Activated T-cell treated with anti-CD3 and anti-CD28 coated beads, Interleukin-2, amount 50 U/mL, for 4 hours (primary cell): ENCODE measurements at regions not wholly inside any gene's neighbourhood (a gene's known extent, or its start where the extent isn't known, plus 50 kb on each side); places are given as distances from the start of the nearest gene placed in this dataset.

Experiments used
- ATAC-seq, 2 donors: fragments of 200-7000 bp; cut with Tn5 transposase; one replicate each; pipeline ENCODE4 v1.10.0; 2021
- DNase-seq: peaks from one replicate; pipeline ENCODE4 v3.0.0-alpha.2; 2020
- H3K27me3 Mint-ChIP-seq: one replicate; pipeline ENCODE4 v1.8.0; 2021; ENCODE audit warnings: low read depth, mixed read lengths
- H3K36me3 Mint-ChIP-seq: one replicate; pipeline ENCODE4 v1.8.0; 2022; ENCODE audit warnings: mixed read lengths; ENCODE audit not compliant: insufficient read depth
- H3K4me1 Mint-ChIP-seq: one replicate; pipeline ENCODE4 v1.8.0; 2021; ENCODE audit warnings: low read depth, mixed read lengths
- H3K4me3 Mint-ChIP-seq: one replicate; pipeline ENCODE4 v1.8.0; 2021; ENCODE audit warnings: mild to moderate bottlenecking, moderate library complexity, mixed read lengths
- H3K9me3 Mint-ChIP-seq: one replicate; pipeline ENCODE4 v1.8.0; 2021; ENCODE audit warnings: mixed read lengths

DNA sequence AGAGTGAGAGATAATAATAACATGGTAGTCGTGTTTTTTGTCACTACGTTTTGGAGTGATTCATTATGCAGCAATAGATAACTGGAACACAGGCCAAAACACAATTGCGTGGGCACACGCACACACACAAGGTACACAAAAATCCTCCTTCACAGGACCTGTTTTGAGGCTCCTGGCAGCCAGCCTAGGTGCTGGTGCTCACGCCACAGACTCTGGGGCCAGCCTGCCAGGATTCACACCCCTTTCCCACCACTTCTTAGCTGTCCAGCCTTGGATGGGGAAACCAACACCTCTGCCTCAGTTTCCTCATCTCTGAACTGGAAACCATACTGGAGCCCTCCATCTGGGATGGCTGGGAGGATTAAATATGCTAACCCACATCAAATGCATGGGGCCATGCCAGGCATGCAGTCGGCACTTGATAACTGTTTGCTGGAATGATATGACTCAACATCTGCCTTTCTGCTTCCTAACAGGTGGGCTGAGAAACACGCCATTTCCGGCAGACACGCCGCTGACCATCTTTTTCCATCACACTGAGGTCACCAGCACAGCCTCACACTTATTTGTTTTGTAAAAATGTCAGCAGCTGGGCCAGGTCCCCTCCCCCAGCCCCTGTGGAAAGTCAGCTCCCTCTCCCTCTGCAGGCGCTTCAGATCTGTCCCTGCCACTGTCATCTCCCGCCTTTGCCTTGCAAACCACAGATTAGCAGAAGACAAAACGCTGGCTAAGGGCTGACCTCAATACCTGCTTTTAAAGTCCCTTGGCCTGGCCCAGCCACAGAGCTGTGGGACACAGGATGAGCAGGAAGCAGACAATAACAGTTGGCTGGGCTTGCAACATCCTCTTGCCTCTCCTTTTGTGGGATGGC lies 237.5 kb downstream of the BCOR start:
- Mint-ChIP-seq H3K27me3 (no peaks in the 10 kb centered on the region), H3K9me3 (no peaks in the 10 kb centered on the region), H3K4me3 (no peak overlapping the region), H3K36me3 (no peaks in the 10 kb centered on the region), H3K4me1 (peaks cover 49% of the 10 kb centered on the region)
- peak; percentile 84 for DNase-seq
- peak; percentile 73 to 78 for ATAC-seq

- no peak for DNase-seq
- no peaks in the 10 kb centered on the region for H3K36me3 Mint-ChIP-seq
- peaks cover 31% of the 10 kb centered on the region for H3K4me1 Mint-ChIP-seq
- no peaks in the 10 kb centered on the region for H3K9me3 Mint-ChIP-seq
- no peak for ATAC-seq
- peaks cover 3% of the 10 kb centered on the region for H3K27me3 Mint-ChIP-seq
- H3K4me3 Mint-ChIP-seq, result no peak overlapping the region
Observed at GRCh38 chrX:39862963-39863362, 234.8 kb downstream of the BCOR start.

GRCh38 chrX:39866229-39866628 lies 231.5 kb downstream of the BCOR start:
- Mint-ChIP-seq H3K4me3 (no peak overlapping the region), H3K27me3 (peaks cover 3% of the 10 kb centered on the region), H3K4me1 (peaks cover 29% of the 10 kb centered on the region), H3K36me3 (no peaks in the 10 kb centered on the region), H3K9me3 (no peaks in the 10 kb centered on the region)
- no peak for DNase-seq
- ATAC-seq, result no peak

- ATAC-seq (peak; percentile 67 to 70), DNase-seq (peak; percentile 64)
- Mint-ChIP-seq H3K4me3 (peak overlapping the region; percentile 19), H3K36me3 (no peaks in the 10 kb centered on the region), H3K27me3 (peaks cover 3% of the 10 kb centered on the region), H3K4me1 (peaks cover 31% of the 10 kb centered on the region), H3K9me3 (no peaks in the 10 kb centered on the region)
Observed at GRCh38 chrX:39869846-39870601, 227.7 kb downstream of the BCOR start.

DNA sequence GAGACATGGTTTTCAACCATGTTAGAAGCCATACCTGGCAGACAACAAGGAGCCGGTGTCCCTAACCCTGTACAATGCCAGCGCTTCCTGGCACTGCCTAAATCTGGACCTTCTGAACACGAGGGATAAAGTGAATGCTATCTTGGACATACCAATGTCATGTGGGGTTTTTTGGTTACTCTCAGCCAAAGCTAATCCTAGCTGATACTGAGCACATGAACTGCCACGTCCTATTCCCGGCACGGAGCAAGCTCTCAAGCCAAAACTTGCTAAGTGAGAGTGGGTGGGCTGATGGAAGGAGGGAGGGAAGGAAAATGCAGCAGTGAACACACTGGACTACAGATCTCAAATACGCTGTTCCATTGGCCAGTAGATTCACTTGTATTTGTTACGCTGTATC lies 226.1 kb downstream of the BCOR start:
- H3K4me1 Mint-ChIP-seq, result peaks cover 31% of the 10 kb centered on the region
- peaks cover 3% of the 10 kb centered on the region for H3K27me3 Mint-ChIP-seq
- H3K4me3 Mint-ChIP-seq, result no peak overlapping the region
- DNase-seq (no peak), ATAC-seq (no peak)
- no peaks in the 10 kb centered on the region for H3K9me3 Mint-ChIP-seq
- no peaks in the 10 kb centered on the region for H3K36me3 Mint-ChIP-seq

- H3K4me3 Mint-ChIP-seq, result no peak overlapping the region
- H3K36me3 Mint-ChIP-seq, result no peaks in the 10 kb centered on the region
- no peak for DNase-seq
- no peaks in the 10 kb centered on the region for H3K27me3 Mint-ChIP-seq
- peaks cover 33% of the 10 kb centered on the region for H3K4me1 Mint-ChIP-seq
- no peak for ATAC-seq
- H3K9me3 Mint-ChIP-seq, result no peaks in the 10 kb centered on the region
Observed at GRCh38 chrX:39873117-39873516, 224.6 kb downstream of the BCOR start.

- H3K27me3 Mint-ChIP-seq, result no peaks in the 10 kb centered on the region
- H3K4me3 Mint-ChIP-seq, result no peak overlapping the region
- peak; percentile 34 for DNase-seq
- H3K36me3 Mint-ChIP-seq, result no peaks in the 10 kb centered on the region
- H3K4me1 Mint-ChIP-seq, result peaks cover 29% of the 10 kb centered on the region
- H3K9me3 Mint-ChIP-seq, result no peaks in the 10 kb centered on the region
- peak; percentile 78 to 79 for ATAC-seq
Observed at GRCh38 chrX:39874202-39874816, 223.4 kb downstream of the BCOR start.

- no peak for DNase-seq
- H3K4me3 Mint-ChIP-seq, result no peak overlapping the region
- H3K36me3 Mint-ChIP-seq, result no peaks in the 10 kb centered on the region
- H3K4me1 Mint-ChIP-seq, result peaks cover 16% of the 10 kb centered on the region
- H3K9me3 Mint-ChIP-seq, result no peaks in the 10 kb centered on the region
- H3K27me3 Mint-ChIP-seq, result no peaks in the 10 kb centered on the region
- no peak for ATAC-seq
Observed at GRCh38 chrX:39875834-39876628, 221.7 kb downstream of the BCOR start.

- Mint-ChIP-seq H3K27me3 (no peaks in the 10 kb centered on the region), H3K4me1 (peaks cover 11% of the 10 kb centered on the region), H3K4me3 (no peak overlapping the region), H3K9me3 (peaks cover under 1% of the 10 kb centered on the region), H3K36me3 (no peaks in the 10 kb centered on the region)
- no peak for DNase-seq
- no peak for ATAC-seq
Observed at GRCh38 chrX:39877905-39878304, 219.9 kb downstream of the BCOR start.

GRCh38 chrX:39883666-39884065 lies 214.1 kb downstream of the BCOR start:
- Mint-ChIP-seq H3K36me3 (no peaks in the 10 kb centered on the region), H3K9me3 (peaks cover 7% of the 10 kb centered on the region), H3K4me1 (peaks cover 16% of the 10 kb centered on the region), H3K4me3 (peak overlapping the region; percentile 42), H3K27me3 (no peaks in the 10 kb centered on the region)
- peak; percentile 24 for DNase-seq
- peak; percentile 94 to 96 for ATAC-seq

DNA sequence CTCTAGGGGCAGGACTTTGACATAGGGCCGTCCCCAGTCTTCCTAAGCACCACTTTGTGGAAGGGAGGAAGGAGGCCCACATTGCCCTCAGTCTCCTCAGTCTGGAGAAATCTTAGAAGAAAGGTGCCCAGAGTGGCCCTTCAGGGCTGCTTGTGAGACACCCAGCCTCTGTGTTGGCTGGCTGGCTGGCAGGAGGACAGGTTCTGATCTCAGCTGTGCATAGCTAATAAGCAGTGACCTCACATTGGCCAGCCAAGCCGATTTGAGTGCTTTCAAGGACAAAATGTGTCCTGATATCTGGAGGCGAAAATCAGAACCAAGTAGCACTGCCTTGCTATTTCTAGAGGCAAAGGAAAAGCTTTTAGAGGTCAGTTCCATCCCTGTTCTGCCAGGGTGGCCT lies 211.5 kb downstream of the BCOR start:
- H3K27me3 Mint-ChIP-seq, result no peaks in the 10 kb centered on the region
- H3K4me1 Mint-ChIP-seq, result peaks cover 18% of the 10 kb centered on the region
- DNase-seq (no peak), ATAC-seq (no peak)
- no peak overlapping the region for H3K4me3 Mint-ChIP-seq
- H3K9me3 Mint-ChIP-seq, result peaks cover 7% of the 10 kb centered on the region
- no peaks in the 10 kb centered on the region for H3K36me3 Mint-ChIP-seq

DNA sequence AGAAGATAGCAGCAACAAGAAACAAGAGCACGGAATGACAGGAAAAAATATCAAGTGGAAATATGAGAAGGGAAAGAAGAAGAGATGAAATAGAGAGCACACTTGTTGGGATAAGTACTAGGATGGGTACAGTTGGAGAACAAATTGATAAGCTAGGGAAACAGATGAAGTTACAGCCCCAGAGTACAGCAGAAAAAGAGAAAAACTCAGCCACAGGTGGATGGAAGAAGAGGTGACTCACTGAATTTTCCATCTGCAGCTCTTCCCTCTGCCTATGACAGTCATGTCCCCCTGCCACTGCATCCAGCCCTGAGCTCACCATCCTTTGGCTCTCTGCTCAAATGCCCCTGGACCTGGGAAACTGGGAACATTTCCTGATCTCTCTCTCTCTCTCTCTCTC lies 209.0 kb downstream of the BCOR start:
- H3K4me3 Mint-ChIP-seq, result no peak overlapping the region
- no peak for ATAC-seq

DNA sequence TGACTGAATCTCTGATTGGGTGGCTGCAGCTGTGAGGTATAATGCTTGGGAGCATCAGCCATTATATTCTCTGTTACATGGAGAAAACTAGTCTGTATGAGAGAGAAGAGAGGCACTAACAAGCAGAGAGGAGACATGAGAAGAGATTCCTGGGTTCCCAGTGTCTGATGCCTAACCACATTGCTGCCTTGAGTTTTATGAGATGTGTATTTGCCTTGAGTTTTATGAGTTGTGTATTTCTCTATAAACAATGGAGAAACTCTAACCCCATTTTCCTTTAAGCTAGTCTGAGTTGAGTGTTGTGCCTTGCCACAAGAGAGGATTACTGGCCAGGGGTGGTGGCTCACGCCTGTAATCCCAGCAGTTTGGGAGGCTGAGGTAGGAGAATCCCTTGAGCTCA lies 208.1 kb downstream of the BCOR start:
- H3K36me3 Mint-ChIP-seq, result no peaks in the 10 kb centered on the region
- no peaks in the 10 kb centered on the region for H3K27me3 Mint-ChIP-seq
- no peak overlapping the region for H3K4me3 Mint-ChIP-seq
- peaks cover 14% of the 10 kb centered on the region for H3K4me1 Mint-ChIP-seq
- ATAC-seq (no peak), DNase-seq (no peak)
- H3K9me3 Mint-ChIP-seq, result no peaks in the 10 kb centered on the region

More for the DNA sequence above, 209.0 kb downstream of the BCOR start:
- DNase-seq, result no peak
- Mint-ChIP-seq H3K27me3 (no peaks in the 10 kb centered on the region), H3K36me3 (no peaks in the 10 kb centered on the region), H3K4me1 (peaks cover 21% of the 10 kb centered on the region), H3K9me3 (peaks cover 3% of the 10 kb centered on the region)

GRCh38 chrX:39890807-39891206 lies 207.0 kb downstream of the BCOR start:
- DNase-seq, result no peak
- Mint-ChIP-seq H3K4me1 (peaks cover 13% of the 10 kb centered on the region), H3K27me3 (no peaks in the 10 kb centered on the region), H3K9me3 (no peaks in the 10 kb centered on the region), H3K36me3 (no peaks in the 10 kb centered on the region), H3K4me3 (no peak overlapping the region)
- no peak for ATAC-seq
